ENCODE measurements at regions not wholly inside any gene's neighbourhood (a gene's known extent, or its start where the extent isn't known, plus 50 kb on each side); places are given as distances from the start of the nearest gene placed in this dataset.

GRCh38 chr3:25139267-25139666 is 288.8 kb upstream of the RARB start:
- TF ChIP-seq CTCF (IDR thresholded peaks at IDR 0.05; ENCODE audit: low read length) (no peak), EZH2 (optimal IDR thresholded peaks at IDR 0.05; ENCODE audit: low read depth, low read length) (no peak), EZH2phosphoT487 (IDR thresholded peaks at IDR 0.05; ENCODE audit: low read length) (no peak)
- H3K27ac ChIP-seq (ENCODE audit: low read length) = no peak overlapping the region

GRCh38 chr3:25142609-25143355 is 285.3 kb upstream of the RARB start:
- TF ChIP-seq EZH2phosphoT487 (IDR thresholded peaks at IDR 0.05; ENCODE audit: low read length) (no peak), CTCF (IDR thresholded peaks at IDR 0.05; ENCODE audit: low read length) (no peak), EZH2 (optimal IDR thresholded peaks at IDR 0.05; ENCODE audit: low read depth, low read length) (no peak)
- Histone ChIP-seq H3K9me2 (replicated peaks; ENCODE audit: insufficient read depth, low read length) (no peaks in the 10 kb centered on the region), H3K9ac (ENCODE audit: low read length) (no peak overlapping the region), H3K27me3 (replicated peaks; ENCODE audit: insufficient read depth, low read length) (no peaks in the 10 kb centered on the region), H3F3A (ENCODE audit: insufficient read depth, low read length) (no peaks in the 10 kb centered on the region), H3K9me3 (replicated peaks; ENCODE audit: insufficient read depth, low read length) (no peaks in the 10 kb centered on the region), H3K79me2 (ENCODE audit: low read length) (no peaks in the 10 kb centered on the region), H3K36me3 (replicated peaks; ENCODE audit: insufficient read depth, low read length) (no peaks in the 10 kb centered on the region), H3K4me1 (ENCODE audit: low read length) (no peaks in the 10 kb centered on the region), H3K4me3 (ENCODE audit: low read length) (no peak overlapping the region), H4K20me1 (ENCODE audit: insufficient read depth, low read length) (no peaks in the 10 kb centered on the region), H3K27ac (ENCODE audit: low read length) (no peak overlapping the region), H2AFZ (ENCODE audit: low read length) (no peak overlapping the region), H3K4me2 (ENCODE audit: low read depth, low read length) (no peak overlapping the region)
- no peak for DNase-seq

More at GRCh38 chr3:25139267-25139666, 288.8 kb upstream of the RARB start:
- no peaks in the 10 kb centered on the region for H3K27me3 ChIP-seq (replicated peaks; ENCODE audit: insufficient read depth, low read length)
- H3K9ac ChIP-seq (ENCODE audit: low read length) = no peak overlapping the region
- DNase-seq = no peak
- H3K9me3 ChIP-seq (replicated peaks; ENCODE audit: insufficient read depth, low read length) = no peaks in the 10 kb centered on the region
- H3K79me2 ChIP-seq (ENCODE audit: low read length) = no peaks in the 10 kb centered on the region
- H3K9me2 ChIP-seq (replicated peaks; ENCODE audit: insufficient read depth, low read length) = no peaks in the 10 kb centered on the region
- H3K4me3 ChIP-seq (ENCODE audit: low read length) = no peak overlapping the region
- no peaks in the 10 kb centered on the region for H3F3A ChIP-seq (ENCODE audit: insufficient read depth, low read length)
- H3K4me1 ChIP-seq (ENCODE audit: low read length) = no peaks in the 10 kb centered on the region
- no peaks in the 10 kb centered on the region for H3K36me3 ChIP-seq (replicated peaks; ENCODE audit: insufficient read depth, low read length)
- no peak overlapping the region for H2AFZ ChIP-seq (ENCODE audit: low read length)
- H4K20me1 ChIP-seq (ENCODE audit: insufficient read depth, low read length) = no peaks in the 10 kb centered on the region
- no peak overlapping the region for H3K4me2 ChIP-seq (ENCODE audit: low read depth, low read length)

GRCh38 chr3:25143356-25144025 is 284.6 kb upstream of the RARB start:
- TF ChIP-seq EZH2 (optimal IDR thresholded peaks at IDR 0.05; ENCODE audit: low read depth, low read length) = no peak
- H2AFZ ChIP-seq (ENCODE audit: low read length) = no peak overlapping the region
- no peaks in the 10 kb centered on the region for H3K9me2 ChIP-seq (replicated peaks; ENCODE audit: insufficient read depth, low read length)

GRCh38 chr3:25144430-25144829 is 283.6 kb upstream of the RARB start:
- H3K27me3 ChIP-seq (replicated peaks; ENCODE audit: insufficient read depth, low read length) = no peaks in the 10 kb centered on the region
- H3K4me3 ChIP-seq (ENCODE audit: low read length) = no peak overlapping the region
- H3K9me3 ChIP-seq (replicated peaks; ENCODE audit: insufficient read depth, low read length) = no peaks in the 10 kb centered on the region
- no peaks in the 10 kb centered on the region for H4K20me1 ChIP-seq (ENCODE audit: insufficient read depth, low read length)
- H3K4me1 ChIP-seq (ENCODE audit: low read length) = no peaks in the 10 kb centered on the region
- H3K9ac ChIP-seq (ENCODE audit: low read length) = no peak overlapping the region
- H3K4me2 ChIP-seq (ENCODE audit: low read depth, low read length) = no peak overlapping the region
- no peaks in the 10 kb centered on the region for H3K36me3 ChIP-seq (replicated peaks; ENCODE audit: insufficient read depth, low read length)
- H3K79me2 ChIP-seq (ENCODE audit: low read length) = no peaks in the 10 kb centered on the region
- H3K27ac ChIP-seq (ENCODE audit: low read length) = no peak overlapping the region
- H2AFZ ChIP-seq (ENCODE audit: low read length) = no peak overlapping the region
- DNase-seq = no peak
- TF ChIP-seq EZH2 (optimal IDR thresholded peaks at IDR 0.05; ENCODE audit: low read depth, low read length) = no peak
- no peak for TF ChIP-seq CTCF (IDR thresholded peaks at IDR 0.05; ENCODE audit: low read length)
- no peak for TF ChIP-seq EZH2phosphoT487 (IDR thresholded peaks at IDR 0.05; ENCODE audit: low read length)
- H3K9me2 ChIP-seq (replicated peaks; ENCODE audit: insufficient read depth, low read length) = no peaks in the 10 kb centered on the region
- H3F3A ChIP-seq (ENCODE audit: insufficient read depth, low read length) = no peaks in the 10 kb centered on the region

More at GRCh38 chr3:25143356-25144025, 284.6 kb upstream of the RARB start:
- no peak overlapping the region for H3K4me3 ChIP-seq (ENCODE audit: low read length)
- no peaks in the 10 kb centered on the region for H3K79me2 ChIP-seq (ENCODE audit: low read length)
- H3F3A ChIP-seq (ENCODE audit: insufficient read depth, low read length) = no peaks in the 10 kb centered on the region
- H3K9me3 ChIP-seq (replicated peaks; ENCODE audit: insufficient read depth, low read length) = no peaks in the 10 kb centered on the region
- no peaks in the 10 kb centered on the region for H3K36me3 ChIP-seq (replicated peaks; ENCODE audit: insufficient read depth, low read length)
- no peaks in the 10 kb centered on the region for H3K27me3 ChIP-seq (replicated peaks; ENCODE audit: insufficient read depth, low read length)
- no peak for DNase-seq
- no peaks in the 10 kb centered on the region for H4K20me1 ChIP-seq (ENCODE audit: insufficient read depth, low read length)
- no peak overlapping the region for H3K27ac ChIP-seq (ENCODE audit: low read length)
- no peak overlapping the region for H3K4me2 ChIP-seq (ENCODE audit: low read depth, low read length)
- H3K4me1 ChIP-seq (ENCODE audit: low read length) = no peaks in the 10 kb centered on the region
- no peak overlapping the region for H3K9ac ChIP-seq (ENCODE audit: low read length)
